OCI-LY3 (cell line): ENCODE measurements at regions not wholly inside any gene's neighbourhood (a gene's known extent, or its start where the extent isn't known, plus 50 kb on each side); places are given as distances from the start of the nearest gene placed in this dataset.

Experiments used
- H2AFZ ChIP-seq: fragments of 200-600, 300-600 bp; shearing (Covaris generic); 2 replicates; pipeline ENCODE4 v1.6.0; 2014; ENCODE audit warnings: antibody characterized with exemption, low read depth, low read length
- H3K27ac ChIP-seq: fragments of 200-600, 300-600 bp; sonication (generic); 2 replicates; pipeline ENCODE4 v1.5.1; 2014; ENCODE audit warnings: mild to moderate bottlenecking, low read length, moderate library complexity, mixed read lengths
- H3K27me3 ChIP-seq: fragments of 200-600, 300-600 bp; sonication (generic); 2 replicates; pipeline ENCODE4 v1.6.1; 2014; ENCODE audit warnings: low read depth, low read length, mixed read lengths
- H3K36me3 ChIP-seq: fragments of 200-600, 300-600 bp; sonication (generic); replicated peaks from 2 replicates; pipeline ENCODE3; 2014; ENCODE audit warnings: low read depth, low read length, mixed read lengths
- H3K4me1 ChIP-seq: fragments of 300-600, 200-600 bp; sonication (generic); 2 replicates; pipeline ENCODE4 v1.6.1; 2014; ENCODE audit warnings: low read length, mixed read lengths
- H3K4me2 ChIP-seq: fragments of 200-600, 300-600 bp; sonication (generic); 2 replicates; pipeline ENCODE4 v1.6.1; 2014; ENCODE audit warnings: low read length, mixed read lengths
- H3K4me3 ChIP-seq: fragments of 300-600, 200-600 bp; sonication (generic); 2 replicates; pipeline ENCODE4 v1.5.1; 2014; ENCODE audit warnings: antibody characterized with exemption, mild to moderate bottlenecking, low read length, moderate library complexity
- H3K79me2 ChIP-seq: fragments of 300-600, 200-600 bp; shearing (Covaris generic); 2 replicates; pipeline ENCODE4 v1.6.1; 2014; ENCODE audit warnings: mild to moderate bottlenecking, low read length, mixed read lengths
- H3K9ac ChIP-seq: fragments of 300-600, 200-600 bp; shearing (Covaris generic); 2 replicates; pipeline ENCODE4 v1.6.0; 2014; ENCODE audit warnings: mild to moderate bottlenecking, low read length, moderate library complexity
- H3K9me3 ChIP-seq: fragments of 200-600, 300-600 bp; shearing (Covaris generic); 2 replicates; pipeline ENCODE4 v1.6.1; 2014; ENCODE audit warnings: low read length, mixed read lengths; ENCODE audit not compliant: insufficient read depth
- H4K20me1 ChIP-seq: fragments of 200-600, 300-600 bp; sonication (generic); 2 replicates; pipeline ENCODE4 v1.6.1; 2016; ENCODE audit warnings: low read length, mixed read lengths; ENCODE audit not compliant: insufficient read depth
- EZH2phosphoT487 ChIP-seq: fragments of 200-600 bp; shearing (Covaris generic); IDR thresholded peaks from 2 replicates; pipeline ENCODE4 v1.6.1; 2018; ENCODE audit warnings: antibody characterized with exemption, mixed run types, low read depth
- TF ChIP-seq, protein P1 (sequence below): fragments of 200-600, 300-600 bp; sonication (generic); IDR thresholded peaks from 2 replicates; pipeline ENCODE4 v1.5.1; 2014; ENCODE audit warnings: antibody characterized with exemption, low read length, low read depth

DNA sequence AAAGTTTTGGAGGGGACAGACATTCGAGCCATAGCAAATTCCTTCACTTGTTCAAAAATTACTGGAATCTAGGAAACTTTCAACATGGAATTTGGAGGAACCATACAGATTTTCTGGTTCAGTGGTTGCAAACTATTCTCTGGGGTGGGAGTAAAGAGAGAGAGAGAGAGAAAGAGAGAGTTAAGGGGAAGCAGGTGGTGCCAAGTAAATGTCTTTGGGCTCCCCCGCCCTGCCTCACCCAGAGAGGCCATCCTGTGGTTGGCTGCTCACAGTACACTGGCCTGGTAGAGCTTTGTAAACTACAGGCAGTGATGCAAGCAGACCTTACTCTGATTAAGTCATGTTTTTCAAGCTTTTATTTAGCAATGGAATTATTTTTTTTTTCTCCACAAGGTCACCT is 82.6 kb downstream of the ADAMTS15 start:
- H4K20me1 ChIP-seq: no peaks in the 10 kb centered on the region
- H2AFZ ChIP-seq: no peak overlapping the region
- H3K27ac ChIP-seq: no peak overlapping the region
- H3K4me2 ChIP-seq: no peak overlapping the region
- H3K4me3 ChIP-seq: no peak overlapping the region
- H3K4me1 ChIP-seq: peaks cover 9% of the 10 kb centered on the region
- no peaks in the 10 kb centered on the region for H3K79me2 ChIP-seq
- H3K27me3 ChIP-seq: peaks cover 9% of the 10 kb centered on the region; the same call in 1 of the 2 replicates
- H3K36me3 ChIP-seq: no peaks in the 10 kb centered on the region
- no peaks in the 10 kb centered on the region for H3K9me3 ChIP-seq
- H3K9ac ChIP-seq: no peak overlapping the region
- TF ChIP-seq, protein P1, sequence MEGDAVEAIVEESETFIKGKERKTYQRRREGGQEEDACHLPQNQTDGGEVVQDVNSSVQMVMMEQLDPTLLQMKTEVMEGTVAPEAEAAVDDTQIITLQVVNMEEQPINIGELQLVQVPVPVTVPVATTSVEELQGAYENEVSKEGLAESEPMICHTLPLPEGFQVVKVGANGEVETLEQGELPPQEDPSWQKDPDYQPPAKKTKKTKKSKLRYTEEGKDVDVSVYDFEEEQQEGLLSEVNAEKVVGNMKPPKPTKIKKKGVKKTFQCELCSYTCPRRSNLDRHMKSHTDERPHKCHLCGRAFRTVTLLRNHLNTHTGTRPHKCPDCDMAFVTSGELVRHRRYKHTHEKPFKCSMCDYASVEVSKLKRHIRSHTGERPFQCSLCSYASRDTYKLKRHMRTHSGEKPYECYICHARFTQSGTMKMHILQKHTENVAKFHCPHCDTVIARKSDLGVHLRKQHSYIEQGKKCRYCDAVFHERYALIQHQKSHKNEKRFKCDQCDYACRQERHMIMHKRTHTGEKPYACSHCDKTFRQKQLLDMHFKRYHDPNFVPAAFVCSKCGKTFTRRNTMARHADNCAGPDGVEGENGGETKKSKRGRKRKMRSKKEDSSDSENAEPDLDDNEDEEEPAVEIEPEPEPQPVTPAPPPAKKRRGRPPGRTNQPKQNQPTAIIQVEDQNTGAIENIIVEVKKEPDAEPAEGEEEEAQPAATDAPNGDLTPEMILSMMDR: no peak
- no peak for TF ChIP-seq EZH2phosphoT487

DNA sequence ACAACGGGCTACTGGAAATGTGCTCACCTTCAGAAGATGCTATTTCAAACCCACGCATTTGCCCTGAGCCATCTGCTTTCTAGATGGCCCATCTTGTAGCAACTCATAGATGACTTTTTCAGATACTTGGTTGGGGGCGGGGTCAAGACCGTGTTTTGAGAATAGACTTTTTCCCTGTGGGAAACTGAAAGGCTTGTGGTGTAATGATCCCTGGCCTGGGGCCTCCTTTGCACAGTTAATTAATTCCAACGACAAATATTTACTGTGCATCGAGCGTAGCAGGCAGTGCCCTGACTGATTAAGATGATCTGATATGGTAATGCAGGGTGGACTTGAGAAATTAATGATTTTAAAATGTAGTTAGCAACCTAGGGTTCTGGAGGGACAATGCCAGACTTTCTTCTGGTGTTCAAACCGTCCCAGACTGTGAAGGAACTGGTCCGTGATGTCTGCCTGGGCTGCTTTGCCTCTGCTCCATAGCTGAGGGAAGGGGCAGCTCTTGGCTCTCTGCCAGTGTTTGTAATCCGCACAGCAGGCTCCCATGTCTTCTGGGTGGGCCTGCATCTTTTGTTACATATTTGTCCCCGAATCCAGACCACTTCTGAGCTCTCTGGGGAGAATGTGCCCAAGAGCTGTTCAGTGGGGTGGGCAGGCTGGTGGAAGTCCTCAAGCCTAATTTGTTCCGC is 84.8 kb downstream of the ADAMTS15 start:
- H3K27ac ChIP-seq: no peak overlapping the region
- H3K36me3 ChIP-seq: no peaks in the 10 kb centered on the region

DNA sequence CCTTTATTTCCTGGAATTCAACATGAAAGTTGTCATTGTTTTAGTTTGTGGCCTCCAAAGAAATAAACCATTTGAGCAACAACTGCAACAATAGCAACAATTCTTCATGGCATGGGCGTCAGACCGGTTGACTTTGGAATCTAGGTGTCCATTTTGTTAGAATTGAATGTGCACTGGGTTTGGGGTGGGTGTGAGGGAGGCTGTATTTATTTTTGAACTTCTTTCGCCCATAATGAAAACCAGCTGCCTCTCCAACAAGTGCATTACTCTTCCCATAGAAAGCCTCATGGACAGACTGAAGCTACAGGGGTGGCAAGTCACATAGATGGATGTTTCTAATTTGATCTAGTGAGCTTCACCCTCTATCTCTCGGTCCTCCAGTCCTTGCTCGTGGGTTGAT is 85.4 kb downstream of the ADAMTS15 start:
- H3K9ac ChIP-seq: no peak overlapping the region
- H3K36me3 ChIP-seq: no peaks in the 10 kb centered on the region
- H3K4me3 ChIP-seq: no peak overlapping the region
- H3K9me3 ChIP-seq: no peaks in the 10 kb centered on the region
- no peaks in the 10 kb centered on the region for H3K4me1 ChIP-seq
- no peak overlapping the region for H2AFZ ChIP-seq
- no peak overlapping the region for H3K27ac ChIP-seq
- H4K20me1 ChIP-seq: no peaks in the 10 kb centered on the region
- H3K27me3 ChIP-seq: peaks cover 8% of the 10 kb centered on the region; the same call in 1 of the 2 replicates
- TF ChIP-seq EZH2phosphoT487: no peak
- H3K4me2 ChIP-seq: no peak overlapping the region
- no peaks in the 10 kb centered on the region for H3K79me2 ChIP-seq

More for the DNA sequence above, 84.8 kb downstream of the ADAMTS15 start:
- Histone ChIP-seq H3K4me1 (no peaks in the 10 kb centered on the region), H3K4me3 (no peak overlapping the region), H3K4me2 (no peak overlapping the region), H3K27me3 (peaks cover 8% of the 10 kb centered on the region; the same call in 1 of the 2 replicates), H3K9ac (no peak overlapping the region), H3K79me2 (no peaks in the 10 kb centered on the region), H3K9me3 (no peaks in the 10 kb centered on the region), H2AFZ (no peak overlapping the region), H4K20me1 (no peaks in the 10 kb centered on the region)
- no peak for TF ChIP-seq EZH2phosphoT487
- TF ChIP-seq, protein P1: no peak

DNA sequence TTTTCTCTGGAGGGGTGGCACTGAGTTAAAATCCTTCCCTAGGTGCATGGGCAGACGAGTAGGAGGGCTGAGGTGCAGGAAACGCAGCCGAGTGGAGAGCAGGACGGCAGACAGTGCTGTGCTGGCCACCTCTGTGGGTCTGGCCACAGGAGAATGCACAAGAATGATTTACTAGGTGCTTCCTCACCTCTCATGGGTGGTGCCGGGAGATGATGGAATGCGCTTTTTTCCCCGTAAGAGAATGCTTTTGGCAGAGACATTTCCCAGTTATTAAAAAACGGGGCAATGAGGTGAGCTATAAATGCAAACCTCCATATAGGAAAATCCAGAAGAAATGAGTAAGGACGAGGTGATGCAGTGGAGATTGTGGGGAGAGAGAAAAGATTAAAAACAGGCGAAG is 86.1 kb downstream of the ADAMTS15 start:
- Histone ChIP-seq H4K20me1 (no peaks in the 10 kb centered on the region), H3K4me2 (no peak overlapping the region), H3K9ac (no peak overlapping the region), H3K27ac (no peak overlapping the region), H3K4me1 (no peaks in the 10 kb centered on the region), H2AFZ (no peak overlapping the region), H3K4me3 (no peak overlapping the region), H3K27me3 (peaks cover 8% of the 10 kb centered on the region; the same call in 1 of the 2 replicates), H3K9me3 (no peaks in the 10 kb centered on the region), H3K79me2 (no peaks in the 10 kb centered on the region), H3K36me3 (no peaks in the 10 kb centered on the region)
- TF ChIP-seq EZH2phosphoT487: no peak
- TF ChIP-seq, protein P1: no peak
